HG02885 (cell line): ENCODE measurements at regions not wholly inside any gene's neighbourhood (a gene's known extent, or its start where the extent isn't known, plus 50 kb on each side); places are given as distances from the start of the nearest gene placed in this dataset.
A peak's percentile ranks its signal among the peaks of the same experiment; 100 is the strongest.

ENCODE experiments used
- ATAC-seq: cut with Tn5 transposase; IDR thresholded peaks from one replicate; pipeline ENCODE4 v1.9.1; 2021; ENCODE audit warnings: mild to moderate bottlenecking; ENCODE audit not compliant: unreplicated experiment, poor library complexity

DNA sequence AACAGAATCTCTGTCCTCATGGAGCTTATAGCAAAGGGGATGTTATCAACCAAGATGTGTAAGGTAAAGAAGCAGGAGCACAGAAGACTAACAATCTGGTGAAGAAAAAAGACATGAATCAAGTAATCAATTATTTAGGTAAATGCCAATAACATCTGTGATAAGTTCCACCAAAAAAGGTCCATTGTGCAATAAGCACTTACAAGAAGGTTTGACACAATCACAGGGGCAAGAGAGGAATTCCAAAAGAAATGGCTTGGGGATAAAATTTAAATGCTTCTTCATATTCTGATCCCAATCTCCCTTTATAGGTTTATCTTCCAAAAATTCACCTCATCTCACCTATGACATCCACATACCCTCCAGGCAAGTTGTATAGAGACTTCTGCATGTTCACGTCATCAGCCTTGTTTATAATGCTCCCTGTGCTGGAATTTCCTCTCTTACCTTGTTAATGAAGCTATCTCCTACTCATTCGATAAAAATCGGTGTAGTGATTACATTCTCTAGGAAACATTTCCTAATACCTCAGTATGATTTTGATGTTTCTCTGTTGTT lies 53.6 kb upstream of the DPT start:
- ATAC-seq, result no peak

DNA sequence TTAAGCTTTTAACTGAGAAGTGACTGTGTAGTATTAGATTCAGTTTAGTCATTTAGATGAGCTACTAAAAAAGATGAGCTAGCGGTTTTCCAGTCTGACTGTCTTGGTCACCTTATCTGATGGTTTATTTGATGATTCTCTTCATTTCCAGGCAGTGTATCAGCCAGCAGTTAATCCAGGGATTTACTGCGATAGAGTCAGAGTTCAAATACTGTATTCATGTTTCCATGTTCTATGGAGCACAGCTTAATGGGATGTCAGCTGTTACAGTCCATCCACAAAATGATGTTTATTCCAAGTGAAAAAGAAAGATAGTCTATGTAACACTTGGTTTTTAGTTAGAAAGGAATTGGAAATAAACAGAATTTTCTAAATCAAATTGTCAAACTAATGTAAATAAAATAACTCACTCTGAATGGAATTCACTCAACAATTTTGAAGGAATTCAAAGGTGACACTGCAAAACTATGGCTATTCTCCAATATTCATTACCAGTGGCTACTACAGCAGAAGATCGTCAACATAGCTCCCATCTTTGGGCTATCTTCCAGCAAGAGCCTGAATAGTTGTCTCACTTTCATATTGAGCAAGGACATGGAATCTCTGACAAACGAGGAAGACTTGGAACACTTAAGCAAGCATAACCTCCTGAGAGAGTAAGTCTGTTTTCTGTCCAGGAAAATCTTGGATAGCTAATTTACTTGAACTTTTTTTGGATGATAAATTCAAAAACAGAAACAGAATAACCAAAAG lies 54.6 kb upstream of the DPT start:
- no peak for ATAC-seq

DNA sequence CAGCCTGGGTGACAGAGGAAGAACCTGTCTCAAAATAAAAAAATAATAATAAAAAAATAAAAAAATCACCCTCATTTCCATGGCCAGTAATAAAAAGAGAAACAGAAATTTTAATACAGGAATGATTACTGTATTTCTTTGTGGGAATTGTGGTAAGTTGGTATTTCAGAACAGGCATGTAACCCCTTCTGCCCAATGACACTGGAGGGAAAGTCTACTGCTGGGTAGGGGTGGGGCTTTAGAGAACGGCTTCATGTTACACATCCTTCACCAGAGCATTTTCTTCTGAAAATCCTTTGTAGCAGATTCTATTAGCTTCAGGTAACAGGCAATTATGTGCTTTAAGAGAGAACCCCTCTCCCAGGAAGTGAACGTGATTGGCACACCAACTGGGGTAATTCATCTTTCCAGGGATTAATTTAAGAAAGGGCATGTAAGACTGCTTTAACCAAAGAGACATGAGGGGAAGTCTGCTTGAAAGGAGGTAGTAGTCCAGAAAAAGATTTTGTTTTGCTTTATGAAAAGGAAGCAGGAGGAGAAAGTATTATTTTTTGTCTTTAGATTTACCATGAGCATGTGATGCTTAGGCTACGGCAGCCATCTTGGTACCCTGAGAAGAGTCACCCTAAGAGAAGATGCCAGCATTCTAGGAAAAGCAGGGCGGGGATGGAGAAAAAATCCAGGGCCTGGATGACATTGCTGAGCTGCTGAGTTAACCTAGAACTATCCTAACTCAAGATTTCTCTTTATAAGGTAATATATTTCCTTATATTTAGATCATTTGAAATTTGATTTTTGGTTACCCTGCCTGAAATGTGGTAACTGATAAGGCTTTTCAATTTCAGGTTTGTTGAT lies 57.7 kb upstream of the DPT start:
- no peak for ATAC-seq

DNA sequence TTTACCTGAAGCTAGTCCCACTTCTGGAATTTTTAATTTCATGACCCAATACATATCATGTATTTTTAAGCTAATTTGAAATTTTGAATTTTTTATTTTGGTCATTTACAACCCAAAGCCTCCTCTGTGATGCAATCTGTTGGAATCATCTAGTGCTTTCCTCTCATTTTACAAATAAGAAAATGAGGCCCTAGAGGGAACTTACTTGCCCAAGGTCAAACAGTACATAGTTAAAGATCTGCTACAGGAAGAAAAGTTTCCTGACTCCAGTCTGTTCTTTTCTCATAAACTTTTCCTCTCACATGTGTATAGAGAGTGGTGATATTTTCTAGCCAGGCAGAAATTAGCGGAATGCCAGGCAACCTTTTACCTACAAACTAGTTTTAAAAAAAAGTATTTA lies 59.3 kb upstream of the DPT start:
- ATAC-seq, result no peak

DNA sequence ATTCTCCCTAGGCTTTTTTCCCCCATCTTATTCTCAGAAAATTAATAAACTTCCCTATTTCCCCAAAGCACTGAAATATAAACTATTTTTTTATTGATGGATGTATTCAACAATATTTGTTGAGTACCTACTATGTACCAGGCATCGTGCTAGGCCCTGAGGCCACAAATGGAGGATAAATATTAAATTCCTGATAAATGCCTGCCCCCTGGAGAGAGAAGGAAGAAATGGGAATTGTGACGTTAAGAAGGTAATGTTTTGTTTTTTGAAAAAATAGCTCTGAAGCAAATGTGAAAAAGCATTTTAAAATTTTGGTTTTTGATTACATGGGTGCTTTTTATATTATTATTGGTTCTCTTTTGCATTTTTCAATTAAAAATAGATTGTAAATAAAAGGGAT lies 60.5 kb upstream of the DPT start:
- no peak for ATAC-seq

DNA sequence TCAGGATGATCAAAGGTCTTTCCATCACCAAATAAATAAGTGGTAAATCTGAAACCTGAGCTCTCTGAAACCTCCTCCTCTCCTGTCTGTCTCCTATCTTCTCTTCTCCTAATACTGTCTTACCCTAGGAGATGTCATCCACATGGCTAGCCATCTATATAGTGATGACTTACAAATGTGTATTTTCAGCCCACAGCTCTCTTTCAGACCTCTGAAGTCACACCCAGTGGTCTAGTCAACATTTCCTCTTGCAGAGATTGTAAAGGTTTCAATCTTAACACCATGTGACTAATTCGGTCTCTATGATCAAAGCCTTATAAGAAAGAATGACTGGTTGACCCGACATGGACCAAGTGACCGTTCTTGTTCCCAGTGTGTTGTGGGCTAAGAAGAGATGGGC lies 63.1 kb upstream of the DPT start:
- no peak for ATAC-seq

DNA sequence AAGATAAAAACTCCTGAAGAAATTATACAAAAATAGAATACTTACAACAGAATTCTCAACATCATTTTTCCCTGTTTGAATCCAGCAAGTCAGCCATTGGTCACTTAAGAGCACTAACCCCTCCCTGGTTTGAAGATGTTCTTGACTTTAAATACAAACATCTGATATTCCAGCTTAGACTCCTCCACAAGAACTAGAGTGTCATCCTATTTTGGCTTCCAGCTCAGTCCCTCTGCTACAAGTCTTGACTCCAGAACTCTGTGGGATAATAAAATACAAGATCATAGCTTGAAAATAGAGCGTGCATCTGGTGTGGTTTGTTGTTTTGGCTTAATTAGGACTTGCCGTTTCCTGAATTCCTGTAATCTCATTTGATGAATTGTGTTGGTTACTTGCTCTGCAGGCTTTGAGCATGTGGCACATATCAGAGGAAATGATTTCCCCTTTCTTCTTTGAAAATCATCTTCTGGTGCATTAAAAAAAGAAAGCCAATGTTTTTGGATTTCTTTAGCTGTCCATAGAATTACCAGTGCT lies 63.7 kb upstream of the DPT start:
- ATAC-seq, result no peak

DNA sequence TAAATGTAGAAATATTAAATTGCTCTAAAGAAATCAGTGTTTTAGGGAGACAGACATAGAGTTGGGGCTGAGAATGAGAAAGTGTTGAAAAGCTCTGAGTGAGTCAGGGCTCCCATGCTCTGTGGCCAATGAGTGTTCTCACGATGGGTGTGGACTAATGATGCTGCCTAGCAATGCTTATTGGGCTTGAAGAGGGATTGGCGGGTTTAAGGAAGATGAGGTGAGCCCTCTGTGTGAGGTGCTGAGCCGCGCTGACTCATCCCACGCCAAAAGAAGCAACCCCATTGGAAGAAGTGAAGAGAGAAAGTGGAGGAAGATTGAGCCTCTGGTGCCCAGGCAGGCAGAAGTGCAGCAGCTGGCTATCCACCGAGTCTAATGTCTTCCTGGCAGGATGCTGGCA lies 65.1 kb upstream of the DPT start:
- ATAC-seq, result no peak

DNA sequence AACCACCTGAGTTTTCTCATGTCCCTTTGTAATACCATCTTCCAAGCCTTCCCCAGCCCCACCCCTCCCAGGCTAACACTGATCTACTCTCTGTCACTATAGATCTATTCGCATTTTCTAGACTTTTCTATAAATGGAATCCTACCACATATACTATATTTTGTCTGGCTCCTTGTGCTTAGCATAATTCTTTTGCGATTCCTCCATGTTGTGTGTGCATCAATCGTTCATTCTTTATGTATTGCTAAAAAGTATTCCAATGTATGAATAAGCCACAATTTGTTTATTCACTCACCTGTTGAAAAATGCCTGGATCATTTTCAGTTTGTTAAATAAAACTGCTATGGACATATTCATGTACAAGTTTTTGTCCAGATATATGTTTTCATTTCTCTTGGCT lies 66.7 kb upstream of the DPT start:
- no peak for ATAC-seq

DNA sequence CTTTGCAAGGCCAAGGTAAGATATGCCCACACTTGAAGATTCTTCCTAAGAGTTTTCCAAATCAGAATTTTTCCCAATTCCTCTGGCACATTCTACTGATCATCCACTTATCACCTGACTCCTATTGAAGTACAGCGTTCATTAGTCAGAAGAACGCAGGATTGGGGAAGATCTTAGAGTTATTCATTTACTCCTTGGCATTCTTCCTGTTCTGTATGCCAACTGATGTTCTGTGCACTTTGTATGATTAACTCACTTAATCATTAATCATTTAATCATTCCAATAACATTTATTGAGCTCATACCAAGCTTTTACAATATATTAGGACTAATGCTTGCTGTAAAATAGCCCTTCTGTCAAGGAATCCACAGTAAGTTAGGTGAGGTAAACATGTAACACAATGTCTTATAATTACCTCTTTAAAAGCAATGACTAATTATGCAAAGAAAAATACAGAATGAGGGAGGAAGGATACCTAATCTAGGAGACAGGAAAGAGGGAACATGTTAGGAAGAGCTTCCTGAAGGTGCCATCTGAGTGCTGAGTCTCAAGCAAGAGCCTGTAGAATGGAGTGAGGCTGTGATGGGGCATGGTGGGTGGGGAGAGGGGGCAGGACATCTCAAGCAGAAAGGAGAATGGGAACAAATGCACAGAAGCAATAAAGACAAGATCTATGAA lies 71.1 kb upstream of the DPT start:
- no peak for ATAC-seq

DNA sequence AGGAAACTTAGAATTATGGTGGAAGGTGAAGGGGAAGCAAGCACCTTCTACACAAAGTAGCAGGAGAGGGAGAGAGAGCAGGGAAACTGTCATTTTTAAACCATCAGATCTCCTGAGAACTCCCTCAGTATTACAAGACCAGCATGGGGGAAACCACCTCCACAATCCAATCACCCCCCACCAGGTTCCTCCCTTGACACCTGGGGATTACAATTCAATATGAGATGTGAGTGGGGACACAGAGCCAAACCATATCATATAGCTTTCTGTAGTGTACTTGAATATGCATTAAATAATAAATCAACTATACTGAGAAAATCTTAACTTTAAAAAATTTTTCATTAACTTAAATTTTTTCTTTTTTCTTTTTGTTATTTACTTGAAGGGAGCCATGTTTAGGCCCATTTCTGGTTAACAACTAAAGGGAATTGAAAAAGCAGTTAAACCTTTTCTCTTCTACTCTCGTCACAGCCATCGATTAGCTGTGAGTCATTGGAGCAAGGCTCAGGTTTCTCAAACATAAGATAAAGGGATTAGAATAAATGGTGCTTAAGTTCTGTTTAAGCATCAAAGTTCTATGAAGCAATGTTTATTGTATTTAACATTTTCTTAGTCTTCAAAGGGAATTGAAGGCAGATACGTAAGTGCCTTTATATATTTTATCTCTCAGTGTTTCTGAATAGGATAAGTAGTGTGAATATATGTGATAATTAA lies 72.2 kb upstream of the DPT start:
- no peak for ATAC-seq

DNA sequence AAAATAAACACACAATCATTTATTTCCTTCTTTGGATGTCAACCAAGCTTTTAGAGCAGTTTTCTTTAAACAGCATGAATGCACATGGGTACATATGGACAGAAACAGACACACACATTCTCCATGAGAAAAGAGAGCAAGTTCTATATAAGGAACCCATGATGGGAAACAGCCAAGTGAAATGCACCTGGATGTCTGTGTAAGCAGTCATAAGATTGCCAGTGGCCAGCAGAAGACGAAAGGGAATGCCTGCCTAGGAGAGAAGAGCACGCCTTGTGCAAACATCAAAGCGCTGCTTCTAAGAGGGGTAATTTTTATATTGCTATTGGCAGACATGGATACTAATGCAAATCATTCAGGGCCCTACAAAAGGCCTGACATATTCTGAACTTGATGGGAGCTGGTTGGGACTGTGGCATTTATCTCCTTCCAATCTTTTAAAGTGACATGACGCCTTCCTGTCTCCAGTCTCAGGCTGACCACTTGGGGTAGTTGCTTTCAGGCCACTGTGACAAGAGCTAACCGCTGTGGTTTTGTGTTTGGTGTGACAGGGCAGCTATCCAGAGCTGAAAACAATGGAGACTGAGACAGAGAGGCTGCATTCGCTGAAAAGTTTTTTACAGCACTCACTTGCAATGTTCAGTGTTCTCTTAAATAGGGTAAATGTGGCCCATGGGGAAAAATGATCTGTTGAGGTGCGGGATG lies 75.0 kb upstream of the DPT start:
- no peak for ATAC-seq

DNA sequence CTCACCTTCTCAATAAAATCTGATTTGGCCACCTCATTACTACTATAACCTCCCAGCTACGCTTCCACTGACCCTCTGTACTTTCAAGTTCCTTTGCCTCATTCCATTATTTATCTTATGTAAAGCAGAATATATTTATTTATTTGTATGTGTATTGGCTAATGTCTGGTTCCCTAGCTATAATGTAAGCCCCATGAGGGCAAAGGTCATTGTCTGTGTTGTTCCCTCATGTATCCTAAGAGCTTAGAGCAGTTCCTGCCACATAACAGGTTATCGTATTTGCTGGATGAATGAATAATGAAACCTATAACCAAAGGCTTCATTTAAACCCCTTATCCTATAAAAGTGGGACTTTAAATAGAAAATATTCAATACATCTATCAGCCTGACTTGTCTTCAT lies 77.9 kb upstream of the DPT start:
- no peak for ATAC-seq

DNA sequence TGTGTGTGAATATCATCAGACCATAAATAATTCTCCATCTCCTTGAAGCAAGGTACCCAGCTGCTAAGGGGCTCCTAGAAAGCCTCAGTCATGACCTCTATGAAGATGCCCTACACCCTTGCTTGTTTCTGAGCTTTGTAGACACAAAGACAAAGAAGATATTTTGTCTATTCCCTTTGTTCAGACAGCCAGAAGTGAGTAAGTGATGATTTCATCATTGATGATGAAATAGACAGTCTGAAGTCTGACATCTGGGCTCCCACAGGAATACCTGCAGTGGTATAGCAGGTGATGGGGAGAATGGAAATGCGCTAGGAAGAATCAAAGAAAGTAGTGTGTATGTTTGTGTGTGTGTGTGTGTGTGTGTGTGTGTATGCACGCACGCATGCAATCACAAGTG lies 82.2 kb upstream of the DPT start:
- no peak for ATAC-seq

DNA sequence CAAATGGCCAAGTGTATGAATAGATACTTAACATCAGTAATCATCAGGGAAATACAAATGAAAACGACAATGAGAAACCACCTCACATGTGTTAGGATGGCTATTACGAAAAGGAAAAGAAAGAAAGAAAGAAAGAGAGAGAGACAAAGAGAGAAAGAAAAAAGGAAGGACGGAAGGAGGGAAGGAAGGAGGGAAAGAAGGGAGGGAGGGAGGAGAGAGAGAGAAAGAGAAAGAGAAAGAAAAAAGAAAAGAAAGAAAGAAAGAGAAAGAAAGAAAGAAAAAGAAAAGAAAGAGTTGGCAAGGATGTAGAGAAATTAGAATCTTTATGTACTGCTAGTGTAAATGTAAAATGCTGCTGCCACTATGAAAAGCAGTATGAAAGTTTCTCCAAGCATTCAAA lies 90.7 kb upstream of the DPT start:
- ATAC-seq, result no peak

DNA sequence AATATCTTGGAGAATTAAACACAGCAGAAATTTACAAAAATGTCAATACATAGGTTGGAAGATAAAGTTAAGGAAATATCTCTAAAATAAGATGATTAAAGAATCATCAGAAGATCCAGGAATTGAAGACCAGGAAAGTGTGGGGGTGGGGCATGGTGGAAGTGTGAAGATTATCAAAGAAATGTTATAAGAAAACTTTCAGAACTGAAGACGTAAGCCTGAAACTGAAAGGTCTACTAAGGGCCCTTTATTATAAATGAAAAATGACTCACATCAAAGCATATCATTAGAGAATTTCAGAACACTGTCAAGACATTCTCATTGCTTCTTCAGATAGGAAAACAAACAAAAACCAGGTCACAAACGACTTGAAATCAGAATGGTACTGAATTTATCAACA lies 92.4 kb upstream of the DPT start:
- no peak for ATAC-seq

DNA sequence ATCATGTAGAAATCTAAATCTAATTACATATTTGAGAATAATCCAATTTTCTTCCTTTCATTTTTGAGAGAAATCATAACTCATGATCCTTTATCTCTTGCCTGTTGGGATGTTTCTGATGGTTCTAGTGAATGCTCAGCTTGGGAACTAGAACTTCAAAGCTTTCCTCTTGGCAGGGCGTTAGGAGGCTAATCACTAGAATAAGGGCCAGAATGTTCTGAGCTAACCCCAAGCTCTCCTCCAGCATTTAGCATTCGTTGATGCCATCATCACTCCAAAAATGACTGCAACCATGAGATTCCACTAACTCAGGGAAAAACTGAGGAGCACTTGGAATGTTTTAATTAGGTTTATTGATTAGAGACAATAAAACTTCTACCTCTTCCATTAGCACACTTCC lies 93.9 kb upstream of the DPT start:
- no peak for ATAC-seq

DNA sequence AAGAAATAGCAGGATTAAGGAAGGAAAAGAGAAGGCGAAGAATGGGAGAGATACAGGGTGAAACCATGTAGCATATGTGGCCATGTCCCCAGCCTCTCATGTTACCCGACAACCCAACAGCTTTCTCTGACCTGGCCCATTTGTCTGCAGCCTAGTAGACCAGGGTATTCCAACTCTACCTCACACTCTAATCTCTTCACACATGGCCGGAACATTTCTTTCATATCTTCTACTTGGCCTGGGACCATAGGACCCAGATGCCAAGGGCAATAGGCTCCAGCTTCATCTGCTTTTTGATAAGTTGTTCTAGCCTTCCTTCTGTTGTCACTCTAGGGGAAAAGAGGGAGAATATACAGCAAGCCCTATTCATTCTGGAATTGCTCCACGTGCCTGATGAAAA lies 95.0 kb upstream of the DPT start:
- no peak for ATAC-seq

DNA sequence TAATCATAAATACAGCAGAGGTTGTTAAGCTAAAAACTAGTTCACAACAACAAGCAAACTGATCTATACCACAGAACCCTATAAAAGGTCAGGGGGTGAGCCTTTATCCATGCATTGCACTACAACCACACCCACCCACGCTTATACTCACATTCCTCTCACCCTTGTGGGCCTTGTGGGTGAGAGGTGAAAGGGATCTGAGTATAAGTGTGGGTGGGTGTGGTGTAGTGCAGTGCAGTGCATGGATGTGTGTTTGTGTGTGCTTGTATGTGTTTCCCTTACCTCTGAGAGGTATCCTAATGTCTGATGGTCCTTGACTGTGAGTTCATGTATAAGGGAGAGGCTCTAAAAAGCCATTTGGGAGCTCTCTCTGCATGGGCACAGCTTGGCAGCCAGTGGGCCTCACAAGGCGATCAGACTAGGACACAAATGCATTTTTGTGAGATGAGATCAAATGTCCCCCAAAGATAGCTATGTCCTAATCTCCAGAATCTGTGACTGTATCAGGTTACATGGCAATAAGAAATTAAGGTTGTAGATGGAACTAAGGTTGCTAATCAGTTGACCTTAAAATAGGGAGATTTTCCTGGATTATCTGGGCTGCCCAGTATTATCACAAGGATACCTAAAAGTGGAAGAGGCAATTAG lies 95.5 kb upstream of the DPT start:
- peak; percentile 64 for ATAC-seq
